Mammary epithelial cell (primary cell): ENCODE measurements at regions not wholly inside any gene's neighbourhood (a gene's known extent, or its start where the extent isn't known, plus 50 kb on each side); places are given as distances from the start of the nearest gene placed in this dataset.

Experiments
- EZH2 ChIP-seq: IDR thresholded peaks from 2 replicates; pipeline ENCODE4 v1.6.1; 2012; ENCODE audit warnings: low read length, inconsistent platforms, borderline replicate concordance
- TF ChIP-seq, protein P1 (sequence below), 2 donors: IDR thresholded peaks in 1 of 2; conservative IDR thresholded peaks in 1 of 2; 2 replicates each; pipeline ENCODE4 v1.5.1; 2011 to 2012; ENCODE audit warnings: inconsistent platforms in 2 of 2, low read length in 2 of 2, mild to moderate bottlenecking in 2 of 2, control low read depth in 1 of 2, low read depth in 1 of 2; ENCODE audit not compliant: insufficient read depth in 1 of 2; ENCODE audit errors: extremely low read depth in 1 of 2

- TF ChIP-seq, protein P1, sequence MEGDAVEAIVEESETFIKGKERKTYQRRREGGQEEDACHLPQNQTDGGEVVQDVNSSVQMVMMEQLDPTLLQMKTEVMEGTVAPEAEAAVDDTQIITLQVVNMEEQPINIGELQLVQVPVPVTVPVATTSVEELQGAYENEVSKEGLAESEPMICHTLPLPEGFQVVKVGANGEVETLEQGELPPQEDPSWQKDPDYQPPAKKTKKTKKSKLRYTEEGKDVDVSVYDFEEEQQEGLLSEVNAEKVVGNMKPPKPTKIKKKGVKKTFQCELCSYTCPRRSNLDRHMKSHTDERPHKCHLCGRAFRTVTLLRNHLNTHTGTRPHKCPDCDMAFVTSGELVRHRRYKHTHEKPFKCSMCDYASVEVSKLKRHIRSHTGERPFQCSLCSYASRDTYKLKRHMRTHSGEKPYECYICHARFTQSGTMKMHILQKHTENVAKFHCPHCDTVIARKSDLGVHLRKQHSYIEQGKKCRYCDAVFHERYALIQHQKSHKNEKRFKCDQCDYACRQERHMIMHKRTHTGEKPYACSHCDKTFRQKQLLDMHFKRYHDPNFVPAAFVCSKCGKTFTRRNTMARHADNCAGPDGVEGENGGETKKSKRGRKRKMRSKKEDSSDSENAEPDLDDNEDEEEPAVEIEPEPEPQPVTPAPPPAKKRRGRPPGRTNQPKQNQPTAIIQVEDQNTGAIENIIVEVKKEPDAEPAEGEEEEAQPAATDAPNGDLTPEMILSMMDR (conservative IDR thresholded peaks at IDR 0.05 in 1 of 2, IDR thresholded peaks at IDR 0.05 in 1 of 2; ENCODE audit: extremely low read depth in 1 of 2, insufficient read depth in 1 of 2, low read depth in 1 of 2, low read length in 2 of 2), result no peak
- no peak for TF ChIP-seq EZH2
Measured at GRCh38 chr13:32897296-32897695, 118.9 kb upstream of the KL start.
